ENCODE measurements at regions not wholly inside any gene's neighbourhood (a gene's known extent, or its start where the extent isn't known, plus 50 kb on each side); places are given as distances from the start of the nearest gene placed in this dataset.
"Not testable (repeated sequence)": the region's sequence is repeated elsewhere in the genome, so short reads cannot be mapped to it uniquely, and the experiment has no call there.

- DNase-seq = no peak
Measured at GRCh38 chrX:65331371-65331770, 203.2 kb downstream of the LAS1L start.

GRCh38 chrX:65300104-65300809 lies 234.3 kb downstream of the LAS1L start:
- no peak for DNase-seq

GRCh38 chrX:65282905-65283304 lies 251.7 kb downstream of the LAS1L start:
- DNase-seq = not testable (repeated sequence)

GRCh38 chrX:65273152-65273551 lies 261.4 kb downstream of the LAS1L start:
- no peak for DNase-seq

- DNase-seq = no peak
Measured at GRCh38 chrX:65266482-65266881, 268.1 kb downstream of the LAS1L start.

GRCh38 chrX:65253817-65254216 lies 277.6 kb upstream of the ZC4H2 start:
- no peak for DNase-seq

- DNase-seq = no peak
Measured at GRCh38 chrX:65241059-65241721, 264.9 kb upstream of the ZC4H2 start.

GRCh38 chrX:65203545-65203944 lies 227.3 kb upstream of the ZC4H2 start:
- DNase-seq = no peak

GRCh38 chrX:65196758-65197360 lies 220.6 kb upstream of the ZC4H2 start:
- no peak for DNase-seq

- DNase-seq = no peak
Measured at GRCh38 chrX:65195621-65196020, 219.4 kb upstream of the ZC4H2 start.

- no peak for DNase-seq
Measured at GRCh38 chrX:65194547-65194946, 218.3 kb upstream of the ZC4H2 start.

GRCh38 chrX:65163325-65163724 lies 187.1 kb upstream of the ZC4H2 start:
- DNase-seq = not testable (repeated sequence)

- no peak for DNase-seq
Measured at GRCh38 chrX:65148232-65148631, 172.0 kb upstream of the ZC4H2 start.

GRCh38 chrX:65136424-65136823 lies 160.2 kb upstream of the ZC4H2 start:
- no peak for DNase-seq

GRCh38 chrX:65127842-65128241 lies 151.6 kb upstream of the ZC4H2 start:
- no peak for DNase-seq

GRCh38 chrX:65098851-65099250 lies 122.6 kb upstream of the ZC4H2 start:
- no peak for DNase-seq

GRCh38 chrX:65093658-65094057 lies 117.4 kb upstream of the ZC4H2 start:
- DNase-seq = no peak

GRCh38 chrX:65073233-65073632 lies 97.0 kb upstream of the ZC4H2 start:
- DNase-seq = no peak

GRCh38 chrX:65072590-65072989 lies 96.3 kb upstream of the ZC4H2 start:
- no peak for DNase-seq

- not testable (repeated sequence) for DNase-seq
Measured at GRCh38 chrX:65058626-65059025, 82.4 kb upstream of the ZC4H2 start.

GRCh38 chrX:65045001-65045400 lies 68.8 kb upstream of the ZC4H2 start:
- no peak for DNase-seq

GRCh38 chrX:65035446-65035770 lies 59.2 kb upstream of the ZC4H2 start:
- no peak for DNase-seq

GRCh38 chrX:65034668-65035445 lies 58.6 kb upstream of the ZC4H2 start, which contains the start of gene ZC3H12B:
TSS of gene ZC3H12B (plus strand) at chrX:65034826.
- peak; percentile 2 for DNase-seq

- DNase-seq = no peak
Measured at GRCh38 chrX:65034292-65034667, 58.0 kb upstream of the ZC4H2 start.
